Right lobe of liver (tissue), 6 donors: ENCODE measurements at regions not wholly inside any gene's neighbourhood (a gene's known extent, or its start where the extent isn't known, plus 50 kb on each side); places are given as distances from the start of the nearest gene placed in this dataset.
A peak's percentile ranks its signal among the peaks of the same experiment; 100 is the strongest.

Experiments used
- ATAC-seq, 4 donors: fragments of 200-7000 bp; cut with Tn5 transposase; one replicate each; pipeline ENCODE4 v1.9.1; 2020; ENCODE audit warnings: mild to moderate bottlenecking in 4 of 4, moderate library complexity in 4 of 4
- DNase-seq, 3 donors: peaks; one replicate each; pipeline ENCODE4 v3.0.0-alpha.2; 2020
- H3K27ac ChIP-seq, 3 donors: fragments of 200-600 bp; one replicate each; pipeline ENCODE4 v1.8.0; 2022
- H3K27me3 ChIP-seq, 2 donors: fragments of 200-600 bp; one replicate each; pipeline ENCODE4 v1.8.0; 2022
- H3K36me3 ChIP-seq, 4 donors: fragments of 200-600 bp; sonication (generic) in 1 of 4; one replicate each; pipeline versions ENCODE4 v1.5.1 to v1.8.0; 2017 to 2022; ENCODE audit warnings: control low read depth in 1 of 4
- H3K4me1 ChIP-seq, 4 donors: fragments of 200-600 bp; sonication (generic) in 1 of 4; one replicate each; pipeline versions ENCODE4 v1.5.1 to v1.8.0; 2017 to 2022; ENCODE audit warnings: control low read depth in 1 of 4
- H3K4me3 ChIP-seq, 3 donors: fragments of 200-600 bp; one replicate each; pipeline ENCODE4 v1.8.0; 2022
- H3K9me3 ChIP-seq, 4 donors: fragments of 200-600 bp; sonication (generic) in 1 of 4; one replicate each; pipeline versions ENCODE4 v1.5.1 to v1.8.0; 2017 to 2022; ENCODE audit warnings: control low read depth in 1 of 4
- CTCF ChIP-seq, 4 donors: fragments of 200-600 bp in 3 of 4; fragments of 450-650 bp in 1 of 4; IDR thresholded peaks; one replicate each; pipeline versions ENCODE4 v1.5.1 to v1.8.0; 2016 to 2022; ENCODE audit warnings: antibody characterized with exemption in 4 of 4, mild to moderate bottlenecking in 2 of 4
- POLR2A ChIP-seq: fragments of 450-650 bp; IDR thresholded peaks from one replicate; pipeline ENCODE4 v1.6.1; 2017; ENCODE audit warnings: antibody characterized with exemption, mild to moderate bottlenecking
- WGBS: methylation state at CpG from one replicate; pipeline ENCODE4 v1.1.6; 2018; ENCODE audit warnings: low coverage, low lambda C conversion rate; ENCODE audit not compliant: insufficient coverage; ENCODE audit errors: missing lambda C conversion rate; 5-methylcytosine and 5-hydroxymethylcytosine counted together
- intact Hi-C, 2 donors: fragments of 100-400 bp; cut with DNase I; formaldehyde crosslinking; loops; one replicate each; pipeline versions ENCODE4 v1.11.2 to v1.14.1; 2022
- donor health status: DM: no; HTN: yes; CAD: no.
- donor health status: DM: no; HTN: no; CAD: no.
- donor health status: DM: no; HTN: no; CAD: no.
- donor health status: DM: no; HTN: yes; CAD: no.
- donor health status: DM: no; HTN: yes; CAD: no.

GRCh38 chr1:29786791-29787732, 550.7 kb downstream of the PTPRU start:
- Histone ChIP-seq H3K4me1 (no peaks in the 10 kb centered on the region), H3K27ac (no peak overlapping the region), H3K27me3 (no peaks in the 10 kb centered on the region), H3K9me3 (no peaks in the 10 kb centered on the region), H3K4me3 (no peak overlapping the region), H3K36me3 (no peaks in the 10 kb centered on the region)
- 73% methylated on average over 6 of the region's 13 CpGs for WGBS
- intact Hi-C loops: loop anchor here in 1 of 2 donors (10.0 kb wide), 1 partner anchor 918 kb away; no protein-coding TSS in a partner anchor
- peak in 2 of 4 donors; percentile 7 to 34 for TF ChIP-seq CTCF (IDR thresholded peaks at IDR 0.05)
- no peak for TF ChIP-seq POLR2A
- peak; percentile 63 to 97 (median 88) for ATAC-seq
- DNase-seq: peak in 1 of 3 donors; percentile 60

GRCh38 chr1:29786195-29786594, 549.9 kb downstream of the PTPRU start:
- TF ChIP-seq CTCF (IDR thresholded peaks at IDR 0.05): no peak
- no peak for TF ChIP-seq POLR2A
- 74% methylated on average over 2 of the region's 4 CpGs for WGBS
- Histone ChIP-seq H3K27me3 (no peaks in the 10 kb centered on the region), H3K27ac (no peak overlapping the region), H3K9me3 (no peaks in the 10 kb centered on the region), H3K4me3 (no peak overlapping the region), H3K4me1 (no peaks in the 10 kb centered on the region), H3K36me3 (no peaks in the 10 kb centered on the region)
- intact Hi-C loops: loop anchor here in 1 of 2 donors (10.0 kb wide), 1 partner anchor 919 kb away; no protein-coding TSS in a partner anchor
- DNase-seq (no peak), ATAC-seq (no peak)

- no peak for DNase-seq
- Histone ChIP-seq H3K27ac (no peak overlapping the region), H3K9me3 (no peaks in the 10 kb centered on the region), H3K4me3 (no peak overlapping the region), H3K36me3 (no peaks in the 10 kb centered on the region), H3K4me1 (no peaks in the 10 kb centered on the region), H3K27me3 (no peaks in the 10 kb centered on the region)
- WGBS: 96% methylated on average over 5 of the region's 5 CpGs
- TF ChIP-seq CTCF (IDR thresholded peaks at IDR 0.05) (no peak), POLR2A (no peak)
- intact Hi-C loops: loop anchor here in 1 of 2 donors (10.0 kb wide), 1 partner anchor 919 kb away; no protein-coding TSS in a partner anchor
- no peak for ATAC-seq
Observed at GRCh38 chr1:29785554-29785953, 549.2 kb downstream of the PTPRU start.

- DNase-seq (no peak), ATAC-seq (no peak)
- Histone ChIP-seq H3K36me3 (no peaks in the 10 kb centered on the region), H3K4me1 (no peaks in the 10 kb centered on the region), H3K27me3 (no peaks in the 10 kb centered on the region), H3K4me3 (no peak overlapping the region), H3K27ac (no peak overlapping the region), H3K9me3 (no peaks in the 10 kb centered on the region)
- no peak for TF ChIP-seq POLR2A
- no peak for TF ChIP-seq CTCF (IDR thresholded peaks at IDR 0.05)
- intact Hi-C loops: loop anchor here in 1 of 2 donors (10.0 kb wide), 1 partner anchor 920 kb away; no protein-coding TSS in a partner anchor
- 74% methylated on average over 2 of the region's 7 CpGs for WGBS
Observed at GRCh38 chr1:29785137-29785527, 548.8 kb downstream of the PTPRU start.
